ENCODE measurements at regions not wholly inside any gene's neighbourhood (a gene's known extent, or its start where the extent isn't known, plus 50 kb on each side); places are given as distances from the start of the nearest gene placed in this dataset.
A peak's percentile ranks its signal among the peaks of the same experiment; 100 is the strongest.

- no peak for DNase-seq (ENCODE audit: low read depth in 2 of 2)
Observed at GRCh38 chr6:105616521-105616920, 213.6 kb upstream of the PREP start.

DNA sequence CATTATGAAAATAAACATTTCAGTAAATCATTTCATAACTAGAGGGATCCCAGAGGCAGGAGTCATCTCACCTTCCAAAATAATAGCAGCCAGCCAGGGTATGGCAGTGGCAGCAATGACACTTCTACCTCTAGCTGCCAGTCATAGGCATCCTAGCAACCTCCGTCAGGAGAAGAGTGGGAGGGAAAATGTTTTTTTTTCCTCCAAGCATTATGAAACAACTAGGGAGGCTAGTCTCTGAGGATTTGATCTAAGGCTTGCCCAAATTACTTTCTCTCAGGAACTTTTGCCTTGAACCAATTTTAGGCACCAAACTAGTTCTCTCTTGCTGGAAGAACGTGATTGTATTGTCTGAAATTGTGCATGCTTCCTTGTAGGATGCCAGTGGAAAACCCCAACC, 208.7 kb upstream of the PREP start:
- no peak for DNase-seq (ENCODE audit: low read depth in 2 of 2)

GRCh38 chr6:105609375-105609991, 206.6 kb upstream of the PREP start:
- DNase-seq (ENCODE audit: low read depth in 2 of 2): no peak

DNA sequence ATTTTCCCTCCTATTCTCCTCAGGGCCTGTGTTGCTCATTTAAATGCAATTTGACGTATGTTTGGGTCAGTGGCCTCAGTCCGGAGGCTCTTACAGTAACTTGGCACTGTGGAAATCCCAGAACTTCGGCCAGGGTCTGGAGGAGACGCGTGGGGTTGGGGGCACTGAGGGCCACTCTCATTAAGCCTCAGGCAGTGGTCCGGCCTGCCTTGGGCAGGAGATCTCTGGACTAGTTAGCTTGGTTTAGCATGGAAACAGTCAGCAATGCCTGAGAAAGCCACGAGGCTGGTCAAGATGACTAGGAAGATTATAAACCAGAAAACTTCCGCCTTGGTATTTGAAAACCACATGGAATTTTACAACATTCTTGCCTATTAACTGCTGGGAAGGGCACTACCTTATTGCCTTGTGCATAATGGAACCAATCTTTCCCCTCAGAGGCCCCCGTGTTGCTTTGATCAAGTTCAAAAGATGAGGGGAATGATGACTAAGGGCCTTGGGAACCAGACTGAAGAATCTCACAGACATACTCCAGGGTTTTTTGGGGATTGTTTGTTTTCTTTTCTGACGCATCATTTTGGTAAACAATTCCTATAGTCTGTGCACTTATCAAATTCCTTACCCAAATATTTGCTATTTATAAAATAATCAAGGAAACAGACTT, 206.0 kb upstream of the PREP start:
- peak; percentile 91 to 92 for DNase-seq (ENCODE audit: low read depth in 2 of 2)

GRCh38 chr6:105607636-105608621, 205.0 kb upstream of the PREP start:
- no peak for DNase-seq (ENCODE audit: low read depth in 2 of 2)

GRCh38 chr6:105606831-105607463, 204.1 kb upstream of the PREP start:
- no peak for DNase-seq (ENCODE audit: low read depth in 2 of 2)

- no peak for DNase-seq (ENCODE audit: low read depth in 2 of 2)
Observed at GRCh38 chr6:105604587-105604884, 201.7 kb upstream of the PREP start.

GRCh38 chr6:105603788-105604586, 201.1 kb upstream of the PREP start:
- peak; percentile 47 to 50 for DNase-seq (ENCODE audit: low read depth in 2 of 2)

GRCh38 chr6:105601541-105602236, 198.8 kb upstream of the PREP start:
- DNase-seq (ENCODE audit: low read depth in 2 of 2): peak; percentile 90 to 92

DNA sequence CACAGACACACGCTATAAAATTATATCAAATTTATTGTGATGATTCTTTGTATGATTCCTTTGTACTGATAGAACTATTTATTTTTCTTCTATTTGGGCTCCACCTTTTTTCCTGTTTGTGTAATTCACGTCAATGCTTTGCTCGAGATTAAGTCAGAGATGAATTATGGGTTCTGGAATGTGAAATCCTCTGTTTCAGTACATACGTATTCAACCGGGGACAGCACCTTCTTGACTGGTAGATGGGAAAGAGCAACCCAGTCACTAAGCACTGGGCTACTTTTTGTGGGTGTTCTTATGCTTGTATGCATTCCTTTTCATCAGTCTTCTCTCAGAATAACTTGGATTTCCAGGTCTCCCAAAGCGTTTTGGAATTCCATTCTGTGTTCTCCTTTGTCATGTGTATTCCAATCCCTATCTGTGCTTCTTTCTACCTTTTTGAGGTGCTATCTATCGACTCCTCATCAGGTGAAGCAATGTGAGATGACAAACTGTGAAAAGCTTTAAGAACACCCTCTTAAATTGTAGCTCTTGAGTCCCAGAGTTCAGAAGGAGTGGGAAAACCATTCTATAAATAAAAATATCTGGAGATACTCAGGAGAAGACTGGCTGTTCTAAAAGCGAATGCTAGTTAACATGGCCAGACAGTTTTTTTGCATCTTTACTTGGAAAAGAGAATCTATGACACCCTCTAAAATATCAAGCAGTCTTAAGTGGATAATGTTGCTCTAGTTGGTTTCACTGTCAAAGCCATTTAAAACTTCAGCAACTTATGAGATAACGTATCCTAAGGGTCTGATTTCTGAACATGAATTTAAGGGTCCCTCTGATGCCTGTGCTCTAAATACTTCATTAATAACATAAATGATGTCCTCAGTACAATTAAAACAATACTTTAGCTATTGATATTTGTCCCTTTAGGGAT, 197.7 kb upstream of the PREP start:
- no peak for DNase-seq (ENCODE audit: low read depth in 2 of 2)

GRCh38 chr6:105598264-105598663, 195.4 kb upstream of the PREP start:
- DNase-seq (ENCODE audit: low read depth in 2 of 2): no peak

- DNase-seq (ENCODE audit: low read depth in 2 of 2): peak; percentile 93 to 95
Observed at GRCh38 chr6:105596284-105596755, 193.4 kb upstream of the PREP start.

DNA sequence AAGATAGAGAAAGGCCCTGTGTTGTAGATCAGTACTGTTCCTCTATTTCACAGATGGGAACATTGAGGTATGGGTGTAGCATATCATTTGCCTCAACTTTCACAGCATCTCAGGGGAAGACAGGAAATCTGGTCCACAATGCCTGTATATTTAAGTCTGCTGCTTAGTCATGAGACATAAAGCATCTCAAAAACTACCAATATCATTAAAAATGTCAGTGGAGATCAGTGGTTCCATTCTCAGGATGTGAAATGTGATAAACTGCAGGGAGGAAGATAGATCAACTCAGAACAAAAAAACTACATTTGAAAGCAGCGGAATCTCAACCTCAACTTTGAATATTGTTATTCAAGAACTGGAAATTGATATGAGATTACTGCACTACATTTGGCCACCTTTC, 192.9 kb upstream of the PREP start:
- DNase-seq (ENCODE audit: low read depth in 2 of 2): no peak

GRCh38 chr6:105594821-105595220, 191.9 kb upstream of the PREP start:
- DNase-seq (ENCODE audit: low read depth in 2 of 2): no peak

DNA sequence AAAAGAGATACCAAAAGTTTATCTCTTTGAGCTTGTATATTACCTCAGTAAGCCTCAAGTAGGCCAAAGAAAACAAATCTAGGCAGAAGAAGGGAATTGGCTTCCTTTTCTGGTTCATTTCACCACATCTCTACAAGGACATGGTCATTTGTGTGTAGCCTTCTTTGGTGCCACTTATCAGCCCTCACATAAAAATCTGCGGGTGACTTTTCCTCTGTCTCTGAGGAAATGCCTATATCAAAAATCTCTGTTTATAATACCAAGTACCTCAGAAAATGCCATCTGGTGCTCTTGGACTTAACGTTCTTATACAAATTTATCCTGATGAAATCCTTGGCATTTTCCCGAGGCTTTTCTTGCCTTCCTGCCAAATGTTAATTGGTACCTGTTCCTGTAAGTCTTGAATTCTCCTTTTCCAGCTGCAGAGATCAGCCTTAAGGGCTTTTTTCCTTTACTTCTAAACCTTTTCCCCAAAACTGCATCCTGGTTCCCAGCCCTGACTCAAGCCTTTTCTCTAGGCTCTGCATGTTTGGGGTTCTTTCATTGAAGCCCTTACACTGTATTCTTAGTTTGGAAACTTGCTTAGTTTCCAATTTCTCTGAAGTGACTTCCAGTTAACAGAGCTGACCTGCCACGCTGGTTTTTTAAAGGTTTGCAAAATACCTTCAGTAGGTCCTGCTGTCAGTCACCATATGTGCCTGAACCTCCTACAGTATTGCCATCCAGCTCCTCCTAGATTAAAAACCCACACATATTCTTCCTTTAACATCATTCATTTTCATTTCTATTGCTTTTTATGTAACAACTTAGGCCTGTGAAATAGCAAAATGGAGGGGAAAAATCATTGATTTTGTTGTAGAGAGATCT, 191.2 kb upstream of the PREP start:
- DNase-seq (ENCODE audit: low read depth in 2 of 2): no peak

- DNase-seq (ENCODE audit: low read depth in 2 of 2): no peak
Observed at GRCh38 chr6:105593056-105593690, 190.3 kb upstream of the PREP start.

DNA sequence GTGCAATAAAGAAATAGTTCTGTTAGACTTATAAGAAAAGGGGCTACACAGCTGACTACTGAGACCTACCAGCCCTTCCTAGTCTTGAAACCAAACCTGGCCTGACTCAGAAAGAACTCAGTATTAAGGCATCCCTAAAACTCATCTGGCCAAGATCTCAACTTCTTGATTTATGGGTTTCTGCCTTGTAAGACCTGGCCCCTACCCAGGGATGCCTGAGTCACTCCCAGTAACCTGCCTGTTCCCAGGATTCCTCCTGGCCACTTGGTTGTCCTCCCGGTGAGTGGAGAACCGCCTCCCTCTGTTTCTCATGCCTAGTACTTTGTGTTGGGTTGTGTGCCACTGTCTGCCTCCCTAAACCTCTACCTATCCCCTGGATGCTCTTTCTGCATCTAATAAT, 189.4 kb upstream of the PREP start:
- DNase-seq (ENCODE audit: low read depth in 2 of 2): peak; percentile 66

- DNase-seq (ENCODE audit: low read depth in 2 of 2): no peak
Observed at GRCh38 chr6:105591053-105591452, 188.2 kb upstream of the PREP start.
